Panc1 (cell line): ENCODE measurements at regions not wholly inside any gene's neighbourhood (a gene's known extent, or its start where the extent isn't known, plus 50 kb on each side); places are given as distances from the start of the nearest gene placed in this dataset.

Source experiments
- CTCF ChIP-seq: fragments of 450-650 bp; IDR thresholded peaks from 2 replicates; pipeline ENCODE4 v1.5.1; 2017; ENCODE audit warnings: mild to moderate bottlenecking
- SIN3A ChIP-seq: IDR thresholded peaks from 2 replicates; pipeline ENCODE4 v1.6.1; 2012; ENCODE audit warnings: low read depth, mild to moderate bottlenecking, low read length, moderate library complexity, borderline replicate concordance; ENCODE audit not compliant: insufficient read depth

- TF ChIP-seq CTCF = no peak
- no peak for TF ChIP-seq SIN3A
These were observed 455.4 kb downstream of the RPS24 start for GRCh38 chr10:78489034-78489433.
